IMR-90 (cell line): ENCODE measurements at regions not wholly inside any gene's neighbourhood (a gene's known extent, or its start where the extent isn't known, plus 50 kb on each side); places are given as distances from the start of the nearest gene placed in this dataset.

Source experiments
- CEBPB ChIP-seq: IDR thresholded peaks from 2 replicates; pipeline ENCODE4 v1.6.1; 2012; ENCODE audit warnings: low read depth, low read length, improper control_type of control experiment
- FOS ChIP-seq: fragments of 150-350 bp; IDR thresholded peaks from 2 replicates; pipeline ENCODE4 v1.6.1; 2016; ENCODE audit warnings: low read depth, low read length
- MAZ ChIP-seq: IDR thresholded peaks from 2 replicates; pipeline ENCODE4 v1.6.1; 2012; ENCODE audit warnings: low read depth, mild to moderate bottlenecking, low read length, improper control_type of control experiment, moderate library complexity, borderline replicate concordance
- MXI1 ChIP-seq: IDR thresholded peaks from 2 replicates; pipeline ENCODE4 v1.6.1; 2012; ENCODE audit warnings: low read depth, mild to moderate bottlenecking, low read length, moderate library complexity, borderline replicate concordance
- POLR2A ChIP-seq: IDR thresholded peaks from 2 replicates; pipeline ENCODE4 v1.6.1; 2012; ENCODE audit warnings: mild to moderate bottlenecking, low read depth, low read length
- RAD21 ChIP-seq: IDR thresholded peaks from 2 replicates; pipeline ENCODE4 v1.6.1; 2012; ENCODE audit warnings: low read length, improper control_type of control experiment
- RCOR1 ChIP-seq: IDR thresholded peaks from 2 replicates; pipeline ENCODE4 v1.6.1; 2012; ENCODE audit warnings: mild to moderate bottlenecking, low read length, improper control_type of control experiment; ENCODE audit not compliant: insufficient replicate concordance
- RFX5 ChIP-seq: IDR thresholded peaks from 2 replicates; pipeline ENCODE4 v1.8.0; 2012; ENCODE audit warnings: low read depth, mild to moderate bottlenecking, low read length, moderate library complexity
- TF ChIP-seq, protein P1 (sequence below): conservative IDR thresholded peaks from 2 replicates; pipeline ENCODE4 v1.5.1; 2012; ENCODE audit warnings: mild to moderate bottlenecking, low read depth, low read length, improper control_type of control experiment

DNA sequence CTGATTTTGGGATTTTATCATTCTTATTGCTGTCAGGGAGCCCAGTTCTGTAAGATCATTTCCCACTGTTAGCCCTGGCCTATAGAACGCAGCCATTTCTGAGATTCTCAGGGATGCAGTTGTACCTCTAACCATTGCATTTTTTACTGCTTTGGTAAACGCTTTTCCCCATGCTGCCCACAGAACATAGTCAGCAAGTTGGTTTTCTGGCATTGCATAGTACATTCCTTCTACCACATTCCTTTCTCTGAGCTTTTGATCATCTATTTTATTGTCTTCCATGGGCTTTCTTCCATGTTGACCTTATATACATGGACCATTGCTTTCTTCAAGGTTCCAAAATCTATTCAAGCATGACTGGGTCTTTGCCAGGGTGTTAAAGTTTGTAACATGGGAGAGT is 86.8 kb upstream of the ST6GAL2 start:
- TF ChIP-seq, protein P1, sequence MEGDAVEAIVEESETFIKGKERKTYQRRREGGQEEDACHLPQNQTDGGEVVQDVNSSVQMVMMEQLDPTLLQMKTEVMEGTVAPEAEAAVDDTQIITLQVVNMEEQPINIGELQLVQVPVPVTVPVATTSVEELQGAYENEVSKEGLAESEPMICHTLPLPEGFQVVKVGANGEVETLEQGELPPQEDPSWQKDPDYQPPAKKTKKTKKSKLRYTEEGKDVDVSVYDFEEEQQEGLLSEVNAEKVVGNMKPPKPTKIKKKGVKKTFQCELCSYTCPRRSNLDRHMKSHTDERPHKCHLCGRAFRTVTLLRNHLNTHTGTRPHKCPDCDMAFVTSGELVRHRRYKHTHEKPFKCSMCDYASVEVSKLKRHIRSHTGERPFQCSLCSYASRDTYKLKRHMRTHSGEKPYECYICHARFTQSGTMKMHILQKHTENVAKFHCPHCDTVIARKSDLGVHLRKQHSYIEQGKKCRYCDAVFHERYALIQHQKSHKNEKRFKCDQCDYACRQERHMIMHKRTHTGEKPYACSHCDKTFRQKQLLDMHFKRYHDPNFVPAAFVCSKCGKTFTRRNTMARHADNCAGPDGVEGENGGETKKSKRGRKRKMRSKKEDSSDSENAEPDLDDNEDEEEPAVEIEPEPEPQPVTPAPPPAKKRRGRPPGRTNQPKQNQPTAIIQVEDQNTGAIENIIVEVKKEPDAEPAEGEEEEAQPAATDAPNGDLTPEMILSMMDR, result no peak
- no peak for TF ChIP-seq FOS
- TF ChIP-seq MXI1, result no peak
- no peak for TF ChIP-seq POLR2A
- TF ChIP-seq CEBPB, result no peak
- no peak for TF ChIP-seq RFX5
- no peak for TF ChIP-seq MAZ
- TF ChIP-seq RAD21, result no peak
- TF ChIP-seq RCOR1, result no peak
